ENCODE measurements at regions not wholly inside any gene's neighbourhood (a gene's known extent, or its start where the extent isn't known, plus 50 kb on each side); places are given as distances from the start of the nearest gene placed in this dataset.

DNA sequence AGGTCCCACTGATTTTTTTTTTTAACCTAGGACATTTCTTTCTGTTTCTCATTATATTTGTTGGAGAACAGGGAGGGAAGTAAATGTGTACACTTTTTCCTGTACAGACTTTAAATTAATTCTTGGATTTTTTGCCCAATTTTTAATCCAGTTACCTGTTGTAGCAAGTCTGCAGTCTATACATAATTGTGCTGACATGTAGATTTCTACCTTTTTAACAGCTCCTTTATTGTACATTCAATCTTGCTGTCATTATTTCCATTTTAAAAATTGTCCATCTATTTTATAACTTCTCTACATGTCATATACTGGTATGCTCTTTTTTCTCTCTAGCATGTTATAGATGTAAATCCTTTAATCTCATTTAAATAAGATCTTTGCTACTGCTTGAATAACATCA lies 1838.7 kb upstream of the CDH9 start:
- H3K4me1 ChIP-seq (ENCODE audit: control insufficient read depth, extremely low read depth, insufficient read depth, low read length): no peaks in the 10 kb centered on the region

GRCh38 chr5:28864006-28864405 lies 1825.6 kb upstream of the CDH9 start:
- Histone ChIP-seq H3K36me3 (ENCODE audit: control insufficient read depth, insufficient read depth, low read length) (no peaks in the 10 kb centered on the region), H3K4me2 (ENCODE audit: extremely low read depth, insufficient read depth, low read length) (no peak overlapping the region), H3K4me3 (replicated peaks in 1 of 4; ENCODE audit: control extremely low read depth in 1 of 4, insufficient read depth in 1 of 4, low read depth in 3 of 4, low read length in 4 of 4) (no peak overlapping the region), H4K20me1 (ENCODE audit: control insufficient read depth, extremely low read depth, insufficient read depth, low read length) (no peaks in the 10 kb centered on the region), H3K4me1 (ENCODE audit: control insufficient read depth, extremely low read depth, insufficient read depth, low read length) (no peaks in the 10 kb centered on the region), H3K79me2 (ENCODE audit: control insufficient read depth, insufficient read depth, low read length) (no peaks in the 10 kb centered on the region), H3K9me3 (ENCODE audit: control insufficient read depth, insufficient read depth, low read depth, low read length) (no peaks in the 10 kb centered on the region), H2AFZ (ENCODE audit: low read length) (no peak overlapping the region), H3K27me3 (ENCODE audit: control insufficient read depth, insufficient read depth, low read length) (no peaks in the 10 kb centered on the region), H3K27ac (ENCODE audit: insufficient read depth, low read length) (no peak overlapping the region), H3K9ac (ENCODE audit: insufficient read depth, low read length) (no peak overlapping the region)
- TF ChIP-seq CTCF (conservative IDR thresholded peaks at IDR 0.05 in 1 of 2, IDR thresholded peaks at IDR 0.05 in 1 of 2; ENCODE audit: low read depth in 1 of 2, low read length in 2 of 2) (no peak), EZH2 (IDR thresholded peaks at IDR 0.05; ENCODE audit: low read length, missing control alignments) (no peak)
- no peak for DNase-seq (ENCODE audit: low read depth in 2 of 2)

More for the DNA sequence above, 1838.7 kb upstream of the CDH9 start:
- TF ChIP-seq CTCF (conservative IDR thresholded peaks at IDR 0.05 in 1 of 2, IDR thresholded peaks at IDR 0.05 in 1 of 2; ENCODE audit: low read depth in 1 of 2, low read length in 2 of 2) (no peak), EZH2 (IDR thresholded peaks at IDR 0.05; ENCODE audit: low read length, missing control alignments) (no peak)
- H3K27ac ChIP-seq (ENCODE audit: insufficient read depth, low read length): no peak overlapping the region
- H3K4me2 ChIP-seq (ENCODE audit: extremely low read depth, insufficient read depth, low read length): no peak overlapping the region
- H3K4me3 ChIP-seq (replicated peaks in 1 of 4; ENCODE audit: control extremely low read depth in 1 of 4, insufficient read depth in 1 of 4, low read depth in 3 of 4, low read length in 4 of 4): no peak overlapping the region
- H4K20me1 ChIP-seq (ENCODE audit: control insufficient read depth, extremely low read depth, insufficient read depth, low read length): no peaks in the 10 kb centered on the region
- no peak overlapping the region for H3K9ac ChIP-seq (ENCODE audit: insufficient read depth, low read length)
- no peak for DNase-seq (ENCODE audit: low read depth in 2 of 2)
- H3K36me3 ChIP-seq (ENCODE audit: control insufficient read depth, insufficient read depth, low read length): no peaks in the 10 kb centered on the region
- no peaks in the 10 kb centered on the region for H3K79me2 ChIP-seq (ENCODE audit: control insufficient read depth, insufficient read depth, low read length)
- no peaks in the 10 kb centered on the region for H3K9me3 ChIP-seq (ENCODE audit: control insufficient read depth, insufficient read depth, low read depth, low read length)
- H2AFZ ChIP-seq (ENCODE audit: low read length): no peak overlapping the region
- H3K27me3 ChIP-seq (ENCODE audit: control insufficient read depth, insufficient read depth, low read length): no peaks in the 10 kb centered on the region

GRCh38 chr5:28862860-28863196 lies 1824.4 kb upstream of the CDH9 start:
- no peaks in the 10 kb centered on the region for H3K4me1 ChIP-seq (ENCODE audit: control insufficient read depth, extremely low read depth, insufficient read depth, low read length)
- no peaks in the 10 kb centered on the region for H4K20me1 ChIP-seq (ENCODE audit: control insufficient read depth, extremely low read depth, insufficient read depth, low read length)
- H3K4me2 ChIP-seq (ENCODE audit: extremely low read depth, insufficient read depth, low read length): no peak overlapping the region
- H3K9ac ChIP-seq (ENCODE audit: insufficient read depth, low read length): no peak overlapping the region
- no peaks in the 10 kb centered on the region for H3K27me3 ChIP-seq (ENCODE audit: control insufficient read depth, insufficient read depth, low read length)
- TF ChIP-seq CTCF (conservative IDR thresholded peaks at IDR 0.05 in 1 of 2, IDR thresholded peaks at IDR 0.05 in 1 of 2; ENCODE audit: low read depth in 1 of 2, low read length in 2 of 2): no peak
- no peak for TF ChIP-seq EZH2 (IDR thresholded peaks at IDR 0.05; ENCODE audit: low read length, missing control alignments)
- no peaks in the 10 kb centered on the region for H3K9me3 ChIP-seq (ENCODE audit: control insufficient read depth, insufficient read depth, low read depth, low read length)
- H3K79me2 ChIP-seq (ENCODE audit: control insufficient read depth, insufficient read depth, low read length): no peaks in the 10 kb centered on the region
- no peak overlapping the region for H2AFZ ChIP-seq (ENCODE audit: low read length)
- H3K4me3 ChIP-seq (replicated peaks in 1 of 4; ENCODE audit: control extremely low read depth in 1 of 4, insufficient read depth in 1 of 4, low read depth in 3 of 4, low read length in 4 of 4): no peak overlapping the region
- DNase-seq (ENCODE audit: low read depth in 2 of 2): no peak
- no peak overlapping the region for H3K27ac ChIP-seq (ENCODE audit: insufficient read depth, low read length)
- H3K36me3 ChIP-seq (ENCODE audit: control insufficient read depth, insufficient read depth, low read length): no peaks in the 10 kb centered on the region

Measured in fibroblast of lung (primary cell).